DOHH2 (cell line): ENCODE measurements at regions not wholly inside any gene's neighbourhood (a gene's known extent, or its start where the extent isn't known, plus 50 kb on each side); places are given as distances from the start of the nearest gene placed in this dataset.

ENCODE experiments used
- EZH2phosphoT487 ChIP-seq: fragments of 200-600 bp; sonication (generic); IDR thresholded peaks from 2 replicates; pipeline ENCODE4 v1.6.1; 2017; ENCODE audit warnings: borderline replicate concordance, mild to moderate bottlenecking, antibody characterized with exemption, low read length, moderate library complexity, mixed read lengths
- TF ChIP-seq, protein P1 (sequence below): fragments of 200-600 bp; sonication (generic); IDR thresholded peaks from one replicate; pipeline ENCODE4 v1.5.1; 2014; ENCODE audit warnings: antibody characterized with exemption, mild to moderate bottlenecking, low read depth, low read length; ENCODE audit not compliant: poor library complexity, severe bottlenecking

DNA sequence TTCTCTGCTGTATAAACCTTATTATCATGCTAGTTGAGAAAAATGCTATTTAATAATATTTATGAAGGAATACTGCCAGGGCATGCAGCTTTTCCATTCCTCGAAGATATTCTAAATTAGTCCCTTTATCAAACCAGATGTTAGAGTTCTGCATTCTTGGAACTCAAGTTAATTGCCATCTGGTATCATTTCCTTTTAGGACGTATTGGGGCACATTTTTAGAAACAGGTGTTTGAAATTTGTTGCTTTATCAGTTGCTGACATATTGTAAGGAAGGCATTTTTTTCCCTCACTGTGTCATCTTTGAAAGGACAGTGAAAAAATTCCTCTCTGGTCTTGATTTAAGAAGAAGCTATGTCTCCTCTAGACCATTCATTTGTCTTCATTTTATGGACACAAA is 471.2 kb upstream of the PRICKLE1 start:
- TF ChIP-seq, protein P1, sequence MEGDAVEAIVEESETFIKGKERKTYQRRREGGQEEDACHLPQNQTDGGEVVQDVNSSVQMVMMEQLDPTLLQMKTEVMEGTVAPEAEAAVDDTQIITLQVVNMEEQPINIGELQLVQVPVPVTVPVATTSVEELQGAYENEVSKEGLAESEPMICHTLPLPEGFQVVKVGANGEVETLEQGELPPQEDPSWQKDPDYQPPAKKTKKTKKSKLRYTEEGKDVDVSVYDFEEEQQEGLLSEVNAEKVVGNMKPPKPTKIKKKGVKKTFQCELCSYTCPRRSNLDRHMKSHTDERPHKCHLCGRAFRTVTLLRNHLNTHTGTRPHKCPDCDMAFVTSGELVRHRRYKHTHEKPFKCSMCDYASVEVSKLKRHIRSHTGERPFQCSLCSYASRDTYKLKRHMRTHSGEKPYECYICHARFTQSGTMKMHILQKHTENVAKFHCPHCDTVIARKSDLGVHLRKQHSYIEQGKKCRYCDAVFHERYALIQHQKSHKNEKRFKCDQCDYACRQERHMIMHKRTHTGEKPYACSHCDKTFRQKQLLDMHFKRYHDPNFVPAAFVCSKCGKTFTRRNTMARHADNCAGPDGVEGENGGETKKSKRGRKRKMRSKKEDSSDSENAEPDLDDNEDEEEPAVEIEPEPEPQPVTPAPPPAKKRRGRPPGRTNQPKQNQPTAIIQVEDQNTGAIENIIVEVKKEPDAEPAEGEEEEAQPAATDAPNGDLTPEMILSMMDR = no peak
- TF ChIP-seq EZH2phosphoT487 = no peak
